K562 (cell line): ENCODE measurements at regions not wholly inside any gene's neighbourhood (a gene's known extent, or its start where the extent isn't known, plus 50 kb on each side); places are given as distances from the start of the nearest gene placed in this dataset.

Experiments
- CTCF ChIP-seq, 3 experiments: IDR thresholded peaks in 2 of 3; conservative IDR thresholded peaks in 1 of 3; 2 replicates each; pipeline ENCODE4 v1.5.1; 2011 to 2012; ENCODE audit warnings: low read length in 3 of 3, mild to moderate bottlenecking in 3 of 3, control low read depth in 2 of 3, improper control_type of control experiment in 1 of 3, inconsistent platforms in 1 of 3, low read depth in 1 of 3, mixed read lengths in 1 of 3, moderate library complexity in 1 of 3; ENCODE audit not compliant: insufficient read depth in 2 of 3
- EHMT2 ChIP-seq: fragments of 450-650 bp; IDR thresholded peaks from 2 replicates; pipeline ENCODE4 v1.6.1; 2018; ENCODE audit warnings: antibody characterized with exemption
- FOXK1 ChIP-seq: sonication (generic); formaldehyde crosslinking; IDR thresholded peaks from 2 replicates; pipeline ENCODE4 v1.8.0; 2022; ENCODE audit warnings: missing genetic modification reagents, mild to moderate bottlenecking, borderline replicate concordance
- HIVEP1 ChIP-seq: fragments of 250-450 bp; sonication (Bioruptor Pico); IDR thresholded peaks from 2 replicates; pipeline ENCODE4 v1.4.0; 2020; ENCODE audit warnings: mild to moderate bottlenecking
- KDM1A ChIP-seq, 2 experiments: fragments of 450-650 bp; IDR thresholded peaks; 2 replicates each; pipeline ENCODE4 v1.6.1; 2016; ENCODE audit warnings: mild to moderate bottlenecking in 2 of 2
- MXD1 ChIP-seq: fragments of 250-450 bp; sonication (Bioruptor Pico); IDR thresholded peaks from 2 replicates; pipeline ENCODE4 v1.8.0; 2021; ENCODE audit warnings: borderline replicate concordance, mild to moderate bottlenecking, moderate library complexity; ENCODE audit not compliant: poor library complexity, severe bottlenecking
- NR1H2 ChIP-seq: sonication (generic); formaldehyde crosslinking; IDR thresholded peaks from 2 replicates; pipeline ENCODE4 v1.4.0; 2020; ENCODE audit warnings: mild to moderate bottlenecking, missing genetic modification reagents
- USF2 ChIP-seq: sonication (generic); formaldehyde crosslinking; IDR thresholded peaks from 2 replicates; pipeline ENCODE4 v1.5.0; 2020; ENCODE audit warnings: missing genetic modification reagents
- ZFX ChIP-seq: sonication (generic); formaldehyde crosslinking; IDR thresholded peaks from 2 replicates; pipeline ENCODE4 v1.8.0; 2022; ENCODE audit warnings: mild to moderate bottlenecking, missing genetic modification reagents, moderate library complexity
- ZNF232 ChIP-seq: sonication (generic); formaldehyde crosslinking; IDR thresholded peaks from 2 replicates; pipeline ENCODE4 v1.8.0; 2022; ENCODE audit warnings: mild to moderate bottlenecking, missing genetic modification reagents

- no peak for TF ChIP-seq CTCF (IDR thresholded peaks at IDR 0.05 in 2 of 3, conservative IDR thresholded peaks at IDR 0.05 in 1 of 3; ENCODE audit: insufficient read depth in 2 of 3, low read depth in 1 of 3, low read length in 3 of 3)
- no peak for TF ChIP-seq USF2 (CRISPR knock-in tag)
- no peak for TF ChIP-seq ZNF232
- TF ChIP-seq MXD1 (CRISPR knock-in tag), result no peak
- TF ChIP-seq ZFX (CRISPR knock-in tag), result no peak
- TF ChIP-seq HIVEP1, result no peak
- no peak for TF ChIP-seq KDM1A (IDR thresholded peaks at IDR 0.05)
- TF ChIP-seq EHMT2, result no peak
- no peak for TF ChIP-seq FOXK1 (CRISPR knock-in tag)
- TF ChIP-seq NR1H2 (CRISPR knock-in tag), result no peak
These were observed 68.3 kb upstream of the ARL4C start for GRCh38 chr2:234565201-234565600.
